ENCODE measurements at regions not wholly inside any gene's neighbourhood (a gene's known extent, or its start where the extent isn't known, plus 50 kb on each side); places are given as distances from the start of the nearest gene placed in this dataset.

DNA sequence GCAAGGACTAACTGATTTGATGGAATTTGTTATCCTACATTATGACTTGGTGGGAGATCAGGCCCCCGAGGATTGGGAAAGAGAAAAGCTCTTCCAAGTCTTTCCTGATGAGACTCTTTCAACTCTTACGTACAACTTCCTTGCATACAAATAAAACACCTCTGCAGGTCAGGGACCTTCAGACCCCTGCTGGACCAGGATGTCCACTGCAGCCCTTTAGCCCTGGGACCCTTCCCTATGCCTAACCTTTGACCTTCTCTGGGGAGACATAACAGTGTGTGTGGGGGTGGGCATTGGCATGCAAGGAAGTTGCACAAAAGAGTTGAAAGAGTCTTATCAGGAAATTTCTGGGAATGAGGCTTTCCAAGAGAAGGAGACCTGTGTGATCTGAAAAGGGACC is 859.4 kb downstream of the TYW1 start:
- H3K4me3 ChIP-seq (ENCODE audit: low read depth, low read length): no peak overlapping the region
- TF ChIP-seq, protein P1, sequence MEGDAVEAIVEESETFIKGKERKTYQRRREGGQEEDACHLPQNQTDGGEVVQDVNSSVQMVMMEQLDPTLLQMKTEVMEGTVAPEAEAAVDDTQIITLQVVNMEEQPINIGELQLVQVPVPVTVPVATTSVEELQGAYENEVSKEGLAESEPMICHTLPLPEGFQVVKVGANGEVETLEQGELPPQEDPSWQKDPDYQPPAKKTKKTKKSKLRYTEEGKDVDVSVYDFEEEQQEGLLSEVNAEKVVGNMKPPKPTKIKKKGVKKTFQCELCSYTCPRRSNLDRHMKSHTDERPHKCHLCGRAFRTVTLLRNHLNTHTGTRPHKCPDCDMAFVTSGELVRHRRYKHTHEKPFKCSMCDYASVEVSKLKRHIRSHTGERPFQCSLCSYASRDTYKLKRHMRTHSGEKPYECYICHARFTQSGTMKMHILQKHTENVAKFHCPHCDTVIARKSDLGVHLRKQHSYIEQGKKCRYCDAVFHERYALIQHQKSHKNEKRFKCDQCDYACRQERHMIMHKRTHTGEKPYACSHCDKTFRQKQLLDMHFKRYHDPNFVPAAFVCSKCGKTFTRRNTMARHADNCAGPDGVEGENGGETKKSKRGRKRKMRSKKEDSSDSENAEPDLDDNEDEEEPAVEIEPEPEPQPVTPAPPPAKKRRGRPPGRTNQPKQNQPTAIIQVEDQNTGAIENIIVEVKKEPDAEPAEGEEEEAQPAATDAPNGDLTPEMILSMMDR (IDR thresholded peaks at IDR 0.05; ENCODE audit: low read depth, low read length): no peak

DNA sequence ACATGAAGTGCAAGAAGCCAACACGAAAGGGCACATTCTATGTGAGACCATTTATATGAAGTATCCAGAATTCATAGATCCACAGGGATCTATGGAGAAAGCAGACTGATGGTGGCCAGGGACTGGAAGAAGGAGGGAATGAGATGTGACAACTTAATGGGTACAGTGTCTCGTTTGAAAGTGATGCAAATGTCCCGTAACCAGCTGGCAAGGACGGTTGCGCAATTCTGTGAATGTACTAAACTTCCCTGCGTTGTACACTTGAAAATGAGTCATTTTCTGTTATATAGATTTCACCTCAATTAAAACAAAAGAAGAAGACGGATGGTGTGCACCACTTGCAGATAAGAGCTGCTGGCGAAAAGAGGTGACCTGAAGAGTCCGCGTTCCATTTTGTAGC is 861.1 kb downstream of the TYW1 start:
- H3K4me3 ChIP-seq (ENCODE audit: low read depth, low read length): no peak overlapping the region
- TF ChIP-seq, protein P1 (IDR thresholded peaks at IDR 0.05; ENCODE audit: low read depth, low read length): no peak

DNA sequence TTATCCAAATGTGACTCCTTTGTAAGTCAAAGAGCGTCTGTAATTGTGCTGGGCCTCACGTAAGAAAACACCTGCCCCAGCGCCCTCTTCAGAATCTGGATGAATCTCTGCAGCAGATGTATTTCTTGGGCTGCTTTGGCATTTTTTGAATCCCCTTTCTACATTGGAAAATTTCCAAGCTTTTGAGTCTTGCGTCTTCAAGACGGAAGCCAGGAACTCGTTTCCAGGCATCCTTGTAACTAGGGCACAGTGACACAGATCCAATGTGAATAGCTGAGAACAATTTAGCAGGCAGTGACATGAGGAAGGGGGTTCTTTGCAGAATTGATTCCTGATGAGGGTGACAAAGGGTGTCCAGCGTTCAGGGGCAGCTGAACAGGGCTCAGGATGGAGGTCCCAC is 862.3 kb downstream of the TYW1 start:
- no peak overlapping the region for H3K4me3 ChIP-seq (ENCODE audit: low read depth, low read length)
- TF ChIP-seq, protein P1 (IDR thresholded peaks at IDR 0.05; ENCODE audit: low read depth, low read length): no peak

DNA sequence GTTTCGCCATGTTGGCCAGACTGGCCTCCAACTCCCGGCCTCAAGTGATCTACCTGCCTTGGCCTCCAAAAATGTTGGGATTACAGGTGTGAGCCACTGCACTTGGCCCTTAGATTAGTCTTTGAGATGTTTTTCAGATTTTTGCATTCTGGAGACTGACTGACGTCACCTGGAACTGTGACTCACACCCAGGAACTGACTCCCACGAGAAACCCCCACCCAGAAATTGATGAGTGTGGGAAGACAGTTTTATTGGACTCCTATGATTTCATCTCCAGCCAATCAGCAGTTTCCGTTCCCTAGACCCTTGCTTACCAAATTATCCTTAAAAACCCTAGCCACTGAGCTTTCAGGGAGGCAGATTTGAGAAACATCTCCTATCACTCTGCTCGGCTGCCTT is 867.3 kb downstream of the TYW1 start:
- TF ChIP-seq, protein P1 (IDR thresholded peaks at IDR 0.05; ENCODE audit: low read depth, low read length): no peak
- no peak overlapping the region for H3K4me3 ChIP-seq (ENCODE audit: low read depth, low read length)

DNA sequence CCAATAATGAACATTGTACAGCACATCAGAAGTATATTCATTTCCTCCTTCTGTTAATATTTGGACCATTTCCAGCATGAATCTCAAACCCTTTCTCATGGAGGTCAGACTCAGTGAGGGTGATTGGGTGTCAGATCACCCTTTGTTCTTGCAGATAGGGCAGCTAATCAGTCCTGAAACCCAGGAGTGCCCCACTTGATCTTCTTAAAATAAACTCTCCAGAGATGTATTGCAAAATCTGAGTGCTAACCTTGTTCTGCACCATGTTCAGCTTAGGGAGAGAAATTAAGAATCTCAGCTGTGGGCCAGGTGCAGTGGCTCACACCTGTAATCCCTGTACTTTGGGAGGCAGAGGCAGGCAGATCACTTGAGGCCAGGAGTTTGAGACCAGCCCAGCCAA is 869.4 kb downstream of the TYW1 start:
- H3K4me3 ChIP-seq (ENCODE audit: low read depth, low read length): no peak overlapping the region
- TF ChIP-seq, protein P1 (IDR thresholded peaks at IDR 0.05; ENCODE audit: low read depth, low read length): no peak

DNA sequence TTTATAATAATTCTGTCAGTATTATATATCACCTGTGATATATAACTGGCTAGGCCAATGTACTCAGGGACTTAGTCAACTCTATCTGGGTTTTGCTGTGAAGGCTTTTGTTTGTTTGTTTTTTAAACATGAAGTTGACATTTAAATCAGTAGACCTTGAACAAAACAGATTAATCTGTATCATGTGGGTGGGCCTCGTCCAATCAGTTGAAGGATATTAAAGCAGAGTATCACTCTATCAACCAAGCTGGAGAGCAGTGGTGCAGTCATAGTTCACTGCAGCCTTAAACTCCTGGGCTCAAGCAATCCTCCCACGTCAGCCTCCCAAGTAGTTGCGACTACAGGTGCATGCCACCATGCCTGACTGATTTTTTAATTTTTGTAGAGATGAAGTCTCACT is 870.2 kb downstream of the TYW1 start:
- TF ChIP-seq, protein P1 (IDR thresholded peaks at IDR 0.05; ENCODE audit: low read depth, low read length): no peak
- H3K4me3 ChIP-seq (ENCODE audit: low read depth, low read length): no peak overlapping the region

DNA sequence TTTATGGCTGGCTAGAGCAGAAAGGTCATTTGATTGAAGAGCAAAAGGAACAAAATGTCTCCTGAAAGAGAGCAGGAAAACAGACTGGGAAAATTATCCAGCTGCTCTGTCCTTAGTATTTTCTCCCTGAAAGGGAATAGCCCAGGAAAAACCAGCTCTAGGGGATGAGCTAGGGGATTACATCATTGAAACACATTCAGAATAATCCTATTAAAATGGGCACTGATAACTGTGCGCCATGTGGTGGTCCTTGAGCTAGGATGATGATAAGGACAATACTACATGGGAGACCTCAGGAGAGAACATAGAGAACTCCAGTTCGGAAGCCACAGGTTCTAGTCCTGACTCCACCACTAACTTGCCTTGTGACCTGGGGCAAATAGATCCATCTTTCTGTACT is 873.8 kb downstream of the TYW1 start:
- TF ChIP-seq, protein P1 (IDR thresholded peaks at IDR 0.05; ENCODE audit: low read depth, low read length): no peak
- H3K4me3 ChIP-seq (ENCODE audit: low read depth, low read length): no peak overlapping the region
